ENCODE measurements at regions not wholly inside any gene's neighbourhood (a gene's known extent, or its start where the extent isn't known, plus 50 kb on each side); places are given as distances from the start of the nearest gene placed in this dataset.

- Mint-ChIP-seq H3K4me1 (ENCODE audit: low read depth) (no peaks in the 10 kb centered on the region), H3K9me3 (no peaks in the 10 kb centered on the region), H3K4me3 (no peak overlapping the region), H3K36me3 (ENCODE audit: low read depth) (no peaks in the 10 kb centered on the region), H3K27ac (no peak overlapping the region), H3K27me3 (no peaks in the 10 kb centered on the region)
- Histone ChIP-seq H3K4me1 (ENCODE audit: insufficient read depth, low read length) (no peaks in the 10 kb centered on the region), H3K27me3 (ENCODE audit: control insufficient read depth in 1 of 2, insufficient read depth in 2 of 2, low read length in 2 of 2) (no peaks in the 10 kb centered on the region), H3K27ac (ENCODE audit: low read depth in 1 of 2, low read length in 2 of 2) (no peak overlapping the region), H3K4me3 (ENCODE audit: low read length) (no peak overlapping the region), H3K9me3 (ENCODE audit: control insufficient read depth in 1 of 2, insufficient read depth in 1 of 2, low read length in 2 of 2) (no peaks in the 10 kb centered on the region), H3K36me3 (ENCODE audit: insufficient read depth, low read length) (no peaks in the 10 kb centered on the region)
- ATAC-seq (ENCODE audit: poor library complexity) (no peak), DNase-seq (no peak)
- intact Hi-C loops (cut with DNase I, micrococcal nuclease) = no loop called here
- ChIA-PET POLR2A (interaction anchor here (0.9 kb wide), 1 partner anchor 24 kb away, joined by 3 read pairs; no protein-coding TSS in a partner anchor), CTCF (interaction anchor here (1.0 kb wide), 1 partner anchor 145 kb away, joined by 5 read pairs; no protein-coding TSS in a partner anchor)
- no peak for TF ChIP-seq CTCF (IDR thresholded peaks at IDR 0.05)
Observed at GRCh38 chr1:117680316-117681002, 74.6 kb downstream of the TENT5C start.

GRCh38 chr1:117681093-117681900 is 75.4 kb downstream of the TENT5C start:
- ATAC-seq (ENCODE audit: poor library complexity) (no peak), DNase-seq (no peak)
- Histone ChIP-seq H3K4me3 (ENCODE audit: low read length) (no peak overlapping the region), H3K36me3 (ENCODE audit: insufficient read depth, low read length) (no peaks in the 10 kb centered on the region), H3K27ac (ENCODE audit: low read depth in 1 of 2, low read length in 2 of 2) (no peak overlapping the region), H3K4me1 (ENCODE audit: insufficient read depth, low read length) (no peaks in the 10 kb centered on the region), H3K9me3 (ENCODE audit: control insufficient read depth in 1 of 2, insufficient read depth in 1 of 2, low read length in 2 of 2) (no peaks in the 10 kb centered on the region), H3K27me3 (ENCODE audit: control insufficient read depth in 1 of 2, insufficient read depth in 2 of 2, low read length in 2 of 2) (no peaks in the 10 kb centered on the region)
- Mint-ChIP-seq H3K27ac (no peak overlapping the region), H3K36me3 (ENCODE audit: low read depth) (no peaks in the 10 kb centered on the region), H3K4me1 (ENCODE audit: low read depth) (no peaks in the 10 kb centered on the region), H3K4me3 (no peak overlapping the region), H3K9me3 (no peaks in the 10 kb centered on the region), H3K27me3 (peaks cover 4% of the 10 kb centered on the region)
- ChIA-PET CTCF (interaction anchor here (1.0 to 1.3 kb wide), 2 partner anchors 9 to 146 kb away, joined by 3 to 5 read pairs; no protein-coding TSS in a partner anchor), POLR2A (interaction anchor here (0.9 kb wide), 1 partner anchor 25 kb away, joined by 3 read pairs; no protein-coding TSS in a partner anchor)
- TF ChIP-seq CTCF (IDR thresholded peaks at IDR 0.05) = no peak
- intact Hi-C loops (cut with DNase I, micrococcal nuclease) = no loop called here

GRCh38 chr1:117681901-117682250 is 76.0 kb downstream of the TENT5C start:
- intact Hi-C loops (cut with DNase I, micrococcal nuclease) = no loop called here
- ATAC-seq (ENCODE audit: poor library complexity) (no peak), DNase-seq (no peak)
- H3K9me3 Mint-ChIP-seq = no peaks in the 10 kb centered on the region
- POLR2A ChIA-PET = no interaction called here
- no peaks in the 10 kb centered on the region for H3K36me3 Mint-ChIP-seq (ENCODE audit: low read depth)
- Histone ChIP-seq H3K27ac (ENCODE audit: low read depth in 1 of 2, low read length in 2 of 2) (no peak overlapping the region), H3K4me1 (ENCODE audit: insufficient read depth, low read length) (no peaks in the 10 kb centered on the region), H3K4me3 (ENCODE audit: low read length) (no peak overlapping the region), H3K9me3 (ENCODE audit: control insufficient read depth in 1 of 2, insufficient read depth in 1 of 2, low read length in 2 of 2) (no peaks in the 10 kb centered on the region), H3K36me3 (ENCODE audit: insufficient read depth, low read length) (no peaks in the 10 kb centered on the region), H3K27me3 (ENCODE audit: control insufficient read depth in 1 of 2, insufficient read depth in 2 of 2, low read length in 2 of 2) (no peaks in the 10 kb centered on the region)
- H3K27ac Mint-ChIP-seq = no peak overlapping the region
- CTCF ChIA-PET = interaction anchor here (1.3 kb wide), 1 partner anchor 9 kb away, joined by 3 read pairs; no protein-coding TSS in a partner anchor
- no peaks in the 10 kb centered on the region for H3K4me1 Mint-ChIP-seq (ENCODE audit: low read depth)
- H3K27me3 Mint-ChIP-seq = peaks cover 4% of the 10 kb centered on the region
- no peak overlapping the region for H3K4me3 Mint-ChIP-seq
- TF ChIP-seq CTCF (IDR thresholded peaks at IDR 0.05) = no peak

All from CD4-positive, alpha-beta T cell (primary cell).